HG03354 (cell line): ENCODE measurements at regions not wholly inside any gene's neighbourhood (a gene's known extent, or its start where the extent isn't known, plus 50 kb on each side); places are given as distances from the start of the nearest gene placed in this dataset.

ENCODE experiments used
- ATAC-seq: cut with Tn5 transposase; IDR thresholded peaks from one replicate; pipeline ENCODE4 v1.9.1; 2021; ENCODE audit warnings: mild to moderate bottlenecking; ENCODE audit not compliant: unreplicated experiment, poor library complexity, severe bottlenecking

DNA sequence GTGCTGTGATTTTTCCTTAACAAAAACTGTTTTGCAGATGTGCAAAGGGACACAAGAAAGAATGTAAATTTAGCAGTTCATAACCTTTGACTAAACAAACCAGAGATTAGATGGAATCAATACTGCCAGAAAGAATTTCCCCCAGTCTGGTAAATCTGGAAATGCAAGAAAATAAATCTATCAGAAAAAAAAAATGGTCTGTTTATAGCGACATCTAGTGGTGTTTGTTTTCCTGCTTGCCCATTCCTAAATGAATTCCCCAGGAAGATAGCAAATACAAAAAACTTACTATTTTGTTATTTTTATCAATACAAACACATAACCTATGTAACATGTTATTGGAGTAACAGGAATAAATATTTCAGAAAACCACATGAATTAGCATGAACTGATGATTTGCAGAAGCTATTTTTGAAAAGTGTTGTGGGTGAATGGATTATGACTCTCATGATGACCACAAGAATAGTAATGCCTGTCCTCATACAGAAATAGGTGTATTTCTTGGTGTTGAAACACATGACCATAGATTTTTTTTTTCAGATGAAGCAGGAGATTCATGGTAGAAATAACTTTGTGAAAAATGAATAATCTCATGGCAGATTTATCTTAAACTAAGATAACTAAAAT, 1703.8 kb downstream of the MAT2B start:
- ATAC-seq: peak; percentile 50

DNA sequence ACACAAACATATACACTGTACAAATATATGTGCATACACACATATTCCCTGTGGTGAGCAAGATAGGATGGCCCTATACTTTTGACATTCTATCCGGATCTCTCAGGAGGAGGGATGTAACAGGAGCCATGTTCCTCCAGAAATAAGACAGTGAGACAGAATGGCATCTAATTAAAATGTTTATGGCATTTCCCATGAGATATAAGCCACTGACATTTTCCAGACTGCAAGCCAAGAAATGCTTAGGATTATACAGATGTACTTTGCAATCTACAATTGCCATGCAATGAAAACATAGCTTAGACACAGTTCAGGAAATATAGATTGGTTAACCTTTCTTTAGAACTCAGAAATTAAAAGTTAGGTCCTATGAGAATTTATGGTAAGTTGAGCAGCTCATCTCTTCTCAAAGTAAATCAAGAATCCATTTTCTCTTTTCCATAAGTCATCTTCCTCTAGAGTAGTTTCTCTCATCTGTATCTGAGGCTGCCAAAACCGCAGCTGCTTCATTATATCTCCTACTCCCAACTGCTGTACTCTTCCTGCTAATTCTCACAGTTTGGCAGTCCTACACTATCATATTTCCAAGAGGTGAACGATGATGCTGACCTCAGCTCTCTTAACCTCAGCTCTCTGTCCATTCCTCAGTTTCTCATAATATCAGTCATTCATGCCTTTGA, 1719.1 kb downstream of the MAT2B start:
- no peak for ATAC-seq

DNA sequence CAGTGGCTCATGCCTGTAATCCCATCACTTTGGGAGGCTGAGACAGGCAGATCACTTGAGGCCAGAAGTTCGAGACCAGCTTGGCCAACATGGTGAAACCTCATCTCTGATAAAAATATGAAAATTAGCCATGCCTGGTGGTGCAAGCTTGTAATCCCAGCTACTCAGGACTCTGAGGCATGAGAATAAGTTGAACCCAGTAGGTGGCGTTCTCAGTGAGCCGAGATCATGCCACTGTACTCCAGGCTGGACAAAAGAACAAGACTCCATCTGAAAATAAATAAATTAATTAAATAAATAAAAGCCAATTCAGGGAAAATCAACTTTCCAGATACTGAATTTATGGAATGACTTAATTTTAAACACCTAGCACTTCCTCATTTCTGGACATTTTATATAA, 1722.1 kb downstream of the MAT2B start:
- ATAC-seq: no peak

DNA sequence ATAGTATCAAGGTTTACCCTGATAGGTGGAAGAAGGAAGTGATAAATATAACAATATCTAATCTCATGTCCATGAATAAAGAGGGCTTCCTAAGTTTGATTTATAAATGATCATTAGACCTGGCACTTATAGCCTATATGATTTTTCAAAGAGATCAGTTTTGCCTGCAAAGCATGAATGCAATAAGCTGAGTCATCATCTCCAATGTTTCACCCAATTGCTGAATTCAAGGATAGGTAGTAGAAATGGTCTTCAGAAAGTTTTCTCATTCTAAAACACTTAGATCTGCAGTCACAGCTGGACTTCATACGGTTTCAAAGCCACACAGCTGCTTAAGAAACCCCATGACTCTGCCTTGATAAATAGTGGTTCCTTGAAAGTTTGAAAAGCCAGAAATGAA, 1722.8 kb downstream of the MAT2B start:
- ATAC-seq: no peak

GRCh38 chr5:165231821-165232508, 1726.5 kb downstream of the MAT2B start:
- no peak for ATAC-seq

DNA sequence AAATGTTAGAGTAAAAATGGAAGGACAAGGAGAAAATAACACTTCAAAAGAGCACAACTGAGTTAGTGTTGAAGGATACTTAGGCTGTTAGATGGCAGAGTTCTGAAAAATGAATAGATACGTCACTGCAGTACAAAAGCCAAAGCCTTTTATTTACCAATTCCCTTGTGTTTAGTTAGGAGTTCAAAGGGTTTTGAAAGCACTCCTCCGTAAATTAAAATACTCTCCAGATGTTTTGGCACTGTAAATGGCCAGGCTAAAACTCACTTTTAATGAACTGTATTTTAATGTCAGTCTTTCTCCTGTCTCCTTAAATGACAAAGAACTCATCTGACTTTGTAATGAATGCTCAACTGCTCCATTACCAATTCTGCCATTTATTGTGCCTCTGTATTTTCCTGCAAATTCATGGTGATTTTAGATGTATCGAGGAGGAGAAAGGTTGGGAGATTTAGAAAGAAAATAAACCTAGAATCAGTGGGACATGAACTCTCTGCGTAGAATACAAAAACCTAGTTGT, 1727.2 kb downstream of the MAT2B start:
- no peak for ATAC-seq

- ATAC-seq: no peak
Observed at GRCh38 chr5:165241811-165242210, 1736.4 kb downstream of the MAT2B start.

DNA sequence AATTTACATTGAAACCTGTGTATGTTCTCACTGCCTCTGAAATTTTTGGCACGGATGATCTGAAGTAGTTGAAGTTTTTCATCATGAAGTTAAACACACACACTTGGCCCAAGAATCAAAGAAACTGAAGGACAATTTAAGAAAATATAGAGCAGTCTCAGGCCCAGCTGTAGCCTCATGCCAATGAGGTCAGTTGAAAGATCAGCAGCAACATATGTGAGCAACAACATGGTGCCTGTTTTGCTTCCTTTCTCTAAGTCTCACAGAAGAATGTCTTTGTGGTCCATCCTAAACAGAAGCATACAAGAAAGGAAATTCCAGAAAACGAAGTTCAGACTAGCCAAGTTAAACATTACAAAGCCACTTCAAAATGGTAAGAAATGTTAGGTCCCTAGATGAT, 1737.2 kb downstream of the MAT2B start:
- ATAC-seq: no peak

DNA sequence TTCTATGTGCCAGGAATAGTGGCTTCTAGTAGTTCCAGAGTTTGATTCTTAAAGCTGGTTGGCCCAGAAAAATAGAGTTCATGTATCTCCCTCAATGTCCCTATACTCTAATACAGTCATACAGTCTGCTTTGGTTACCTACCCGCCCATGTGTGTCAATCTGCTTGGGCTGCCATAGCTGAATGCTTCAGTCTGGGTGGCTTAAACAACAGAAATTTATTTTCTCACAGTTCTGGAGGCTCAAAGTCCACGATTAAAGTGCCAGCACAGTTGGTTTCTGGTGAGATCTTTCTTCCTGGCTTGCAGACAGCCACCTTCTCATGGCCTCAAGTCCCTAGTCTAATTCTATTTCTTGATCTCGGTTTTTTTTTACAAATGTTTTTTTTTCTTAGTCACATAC, 1739.0 kb downstream of the MAT2B start:
- ATAC-seq: no peak

DNA sequence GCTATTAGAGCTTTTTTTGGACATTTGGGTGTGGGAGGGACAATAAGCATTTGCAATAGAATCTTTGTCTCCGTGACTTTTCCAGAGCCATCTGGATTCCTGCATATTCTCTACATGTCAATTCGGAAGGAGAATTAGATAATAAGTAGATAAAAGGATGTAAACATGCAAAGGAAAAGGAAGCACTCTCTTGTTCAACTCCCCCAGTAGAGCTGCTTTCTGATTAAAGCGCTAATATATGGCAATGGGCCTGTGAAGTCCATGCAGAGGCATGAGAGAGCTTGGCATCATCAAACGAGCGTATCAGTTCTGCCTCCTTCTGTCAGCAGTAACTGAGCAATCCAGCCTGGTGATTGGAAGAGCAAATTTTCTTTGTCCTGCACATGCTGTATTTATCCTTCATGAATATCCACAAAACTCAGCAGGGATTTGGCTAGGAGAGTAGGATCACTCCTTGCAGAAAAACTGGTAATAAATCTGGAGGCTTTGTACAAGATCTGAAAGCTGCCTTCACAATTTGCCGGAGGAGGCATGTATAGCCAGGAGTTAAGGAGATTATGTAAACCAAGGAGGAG, 1752.9 kb downstream of the MAT2B start:
- ATAC-seq: no peak

DNA sequence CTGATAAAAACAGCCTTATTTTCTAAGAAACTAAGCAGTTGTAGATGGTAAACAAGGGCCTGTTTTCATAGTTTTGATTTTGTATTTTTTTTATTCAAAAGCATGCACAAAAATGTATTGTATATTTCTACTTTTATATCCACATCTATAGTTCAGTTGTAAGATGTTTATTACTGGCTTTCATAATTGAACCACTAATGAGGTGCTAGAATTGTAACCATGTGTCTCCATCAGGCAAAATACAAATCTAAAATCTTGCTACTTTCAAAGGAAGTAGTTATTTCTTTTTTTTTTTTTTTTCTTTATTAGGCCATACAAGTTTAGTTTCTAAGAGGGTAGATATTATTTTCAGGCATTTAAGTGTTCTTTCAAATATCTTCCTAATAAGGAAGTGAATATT, 1755.0 kb downstream of the MAT2B start:
- no peak for ATAC-seq

DNA sequence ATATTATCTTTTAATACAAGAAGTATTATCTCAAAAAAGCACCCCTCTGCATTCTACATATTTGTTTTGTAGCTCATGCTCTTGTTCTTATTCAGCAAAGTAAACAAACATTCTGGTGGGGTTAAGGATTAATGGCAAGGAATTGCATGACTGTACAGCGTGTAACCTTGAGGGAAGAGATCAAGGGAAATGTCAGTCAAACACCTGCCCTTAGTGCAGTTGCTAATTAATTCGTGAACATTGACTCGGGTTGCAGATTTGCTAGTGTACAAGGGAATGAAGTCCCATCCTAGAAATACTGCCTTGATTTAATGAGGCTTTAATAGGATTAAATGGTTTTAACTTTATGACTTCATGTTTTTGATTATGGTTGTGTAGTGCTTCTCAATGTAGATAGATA, 1758.1 kb downstream of the MAT2B start:
- no peak for ATAC-seq

GRCh38 chr5:165266939-165267338, 1761.5 kb downstream of the MAT2B start:
- ATAC-seq: no peak

- no peak for ATAC-seq
Observed at GRCh38 chr5:165272436-165272835, 1767.0 kb downstream of the MAT2B start.

DNA sequence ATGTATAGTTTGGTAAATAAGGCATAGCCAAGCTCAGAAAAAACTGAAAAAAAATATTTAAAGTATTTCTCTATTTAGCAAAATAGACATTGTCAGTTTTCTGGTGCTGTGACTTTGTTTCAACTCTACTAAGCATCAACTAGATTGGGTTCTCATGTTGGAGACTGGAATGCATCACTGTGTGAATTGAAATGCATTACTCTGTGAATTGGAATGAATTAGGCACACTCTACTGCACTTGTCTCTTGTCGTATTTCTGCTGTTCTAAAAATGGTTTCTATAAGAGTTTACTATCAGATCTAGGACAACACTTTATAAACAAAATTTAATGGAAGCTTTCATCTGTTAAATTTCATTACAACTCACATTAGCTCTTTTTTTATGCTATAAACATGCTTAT, 1772.2 kb downstream of the MAT2B start:
- no peak for ATAC-seq

DNA sequence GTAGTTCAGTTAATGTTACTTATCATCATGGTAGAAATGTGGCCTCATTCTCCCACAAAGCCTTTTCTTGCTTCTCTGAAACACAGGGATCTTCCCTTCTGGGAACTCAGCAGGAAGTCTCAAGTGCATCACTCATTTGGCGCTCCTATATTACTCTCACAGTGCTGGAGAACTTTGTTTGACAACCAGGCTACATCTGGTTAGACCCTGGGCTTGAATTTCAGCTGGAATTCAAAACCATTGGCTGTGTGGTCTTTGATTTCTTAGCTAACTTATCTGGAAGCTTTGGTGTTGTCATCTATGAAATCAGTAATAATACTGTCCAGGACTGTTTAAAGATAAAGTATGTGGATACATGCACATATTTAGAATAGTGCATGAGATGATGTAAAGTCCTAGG, 1777.1 kb downstream of the MAT2B start:
- no peak for ATAC-seq

- ATAC-seq: no peak
Observed at GRCh38 chr5:165286692-165287091, 1781.3 kb downstream of the MAT2B start.

GRCh38 chr5:165290535-165290934, 1785.1 kb downstream of the MAT2B start:
- ATAC-seq: no peak

GRCh38 chr5:165296401-165297130, 1791.1 kb downstream of the MAT2B start:
- no peak for ATAC-seq

DNA sequence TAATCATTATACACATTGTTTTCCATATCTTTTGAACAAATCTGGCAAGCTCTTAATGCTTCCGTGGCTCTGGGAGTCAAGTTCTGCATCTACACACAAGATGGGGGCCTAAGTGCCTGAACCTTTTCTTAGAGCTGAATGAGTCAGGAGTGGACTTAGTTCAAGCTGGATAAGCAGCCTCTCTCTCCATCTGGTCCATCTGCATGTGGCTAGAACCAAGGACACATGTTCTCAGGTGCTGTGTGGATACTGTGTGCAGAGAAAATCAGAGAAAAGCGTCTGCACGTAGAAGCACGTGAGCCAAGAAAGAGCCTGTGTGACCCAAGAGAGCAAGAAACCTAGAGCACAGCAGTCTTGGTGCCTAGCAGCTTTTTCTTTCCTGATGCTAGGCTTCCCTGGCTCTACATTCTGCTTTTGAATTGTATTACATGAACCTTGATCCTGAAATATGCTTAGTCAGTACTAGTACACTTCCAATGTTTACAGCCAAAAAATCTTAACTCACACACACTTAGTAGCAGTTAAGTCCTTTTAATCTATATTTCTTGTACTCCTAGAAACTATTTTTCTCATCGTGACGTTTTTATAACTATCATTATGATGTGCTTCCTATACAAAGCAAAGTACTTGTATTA, 1798.9 kb downstream of the MAT2B start:
- no peak for ATAC-seq
